ENCODE measurements at regions not wholly inside any gene's neighbourhood (a gene's known extent, or its start where the extent isn't known, plus 50 kb on each side); places are given as distances from the start of the nearest gene placed in this dataset.

DNA sequence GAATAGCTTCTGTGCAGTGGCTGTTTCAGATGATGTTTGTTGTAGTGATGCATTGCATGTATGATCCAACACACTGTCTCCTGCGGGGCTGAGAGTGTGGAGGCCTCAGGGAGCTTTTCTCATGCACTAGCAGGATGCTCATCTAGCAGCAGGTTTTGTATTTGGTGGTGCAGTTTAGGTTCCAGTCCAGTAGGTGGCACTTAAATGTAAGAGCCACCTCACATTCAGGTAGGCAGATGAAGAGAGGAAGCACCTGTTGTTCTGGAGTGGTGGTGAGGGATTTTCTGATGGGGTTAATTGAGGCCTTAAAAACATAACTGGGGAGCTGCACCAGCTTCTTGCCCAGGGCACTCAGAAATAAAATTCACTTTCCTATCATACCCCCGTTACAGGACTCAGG, 300.9 kb downstream of the SPIN4 start:
- TF ChIP-seq EZH2 (IDR thresholded peaks at IDR 0.05) (no peak), CTCF (IDR thresholded peaks at IDR 0.05) (no peak), EZH2phosphoT487 (IDR thresholded peaks at IDR 0.05) (no peak)
